K562 (cell line): ENCODE measurements at regions not wholly inside any gene's neighbourhood (a gene's known extent, or its start where the extent isn't known, plus 50 kb on each side); places are given as distances from the start of the nearest gene placed in this dataset.

ENCODE experiments used
- ATAC-seq: fragments of 200-7000 bp; cut with Tn5 transposase; 3 replicates; pipeline ENCODE4 v1.9.1; 2020; ENCODE audit warnings: moderate library complexity
- BruUV-seq: library from RNA; stranded (reverse); fragments of 400-500 nt; replicated peaks from 2 replicates; lab custom pipeline; 2021; lab: Mats Ljungman, UMichigan
- CTCF ChIA-PET: fragments of 300-600 bp; formaldehyde crosslinking; extraction: SDS; loops from one replicate; lab custom pipeline; 2021; ENCODE audit warnings: low intra/inter-chr PET ratio; lab: Yijun Ruan, JAX
- POLR2A ChIA-PET: fragments of 300-600, 350-650 bp; sonication (Branson Sonifier 250); formaldehyde crosslinking; extraction: SDS; loops from one replicate; lab custom pipeline; 2021; ENCODE audit warnings: antibody characterized with exemption, inconsistent platforms; lab: Yijun Ruan, JAX
- DNase-seq, 4 experiments: peaks; one replicate each; pipeline versions ENCODE4 v3.0.0 to v3.0.0-alpha.2; 2011 to 2018; ENCODE audit warnings: low spot score in 3 of 4, mixed read lengths in 3 of 4; ENCODE audit errors: extremely low read depth in 1 of 4
- FAIRE-seq: peaks from 2 replicates; lab custom pipeline; 2011; peaks lifted over from hg19 to GRCh38; lab: Jason Lieb, UNC
- H2AFZ ChIP-seq: 2 replicates; pipeline ENCODE4 v1.6.0; 2011; ENCODE audit warnings: low read depth, low read length, control low read depth, inconsistent platforms
- H3K27ac ChIP-seq: fragments of 200-600 bp; 3 replicates; pipeline ENCODE4 v1.8.0; 2011; ENCODE audit warnings: low read depth, mild to moderate bottlenecking, control low read depth, inconsistent platforms, low read length, moderate library complexity, mixed read lengths; ENCODE audit errors: extremely low read depth
- H3K27me3 ChIP-seq, 2 experiments: fragments of 300-600 bp in 1 of 2; 2 replicates in 1 of 2; 3 replicates in 1 of 2; pipeline versions ENCODE4 v1.6.0 to v1.8.0; 2011; ENCODE audit warnings: inconsistent platforms in 2 of 2, low read length in 2 of 2, mild to moderate bottlenecking in 1 of 2, mixed read lengths in 1 of 2, moderate library complexity in 1 of 2; ENCODE audit not compliant: control insufficient read depth in 2 of 2, insufficient read depth in 2 of 2
- H3K36me3 ChIP-seq: fragments of 300-600 bp; 3 replicates; pipeline ENCODE4 v1.8.0; 2011; ENCODE audit warnings: mild to moderate bottlenecking, low read length, inconsistent platforms; ENCODE audit not compliant: control insufficient read depth, insufficient read depth
- H3K4me1 ChIP-seq, 2 experiments: fragments of 200-600 bp in 1 of 2; replicated peaks in 1 of 2; 2 replicates in 1 of 2; 3 replicates in 1 of 2; pipeline versions ENCODE4 v1.5.1 to v1.8.0; 2011; ENCODE audit warnings: inconsistent platforms in 2 of 2, low read length in 2 of 2, mild to moderate bottlenecking in 1 of 2, mixed read lengths in 1 of 2, moderate library complexity in 1 of 2; ENCODE audit not compliant: control insufficient read depth in 2 of 2, insufficient read depth in 2 of 2
- H3K4me2 ChIP-seq: 2 replicates; pipeline ENCODE4 v1.6.1; 2011; ENCODE audit warnings: low read length, control low read depth, inconsistent platforms, mixed read lengths; ENCODE audit not compliant: insufficient read depth
- H3K4me3 ChIP-seq: fragments of 200-600 bp; sonication (generic), shearing (Covaris generic); 2 replicates; pipeline ENCODE4 v1.5.1; 2016; ENCODE audit warnings: control low read depth, inconsistent platforms
- H3K79me2 ChIP-seq: fragments of 200-600 bp; 3 replicates; pipeline ENCODE4 v1.8.0; 2011; ENCODE audit warnings: low read length, inconsistent platforms; ENCODE audit not compliant: control insufficient read depth, insufficient read depth
- H3K9ac ChIP-seq, 2 experiments: 2 replicates each; pipeline versions ENCODE4 v1.6.0 to v1.6.1; 2011; ENCODE audit warnings: low read depth in 2 of 2, low read length in 2 of 2, control low read depth in 1 of 2, inconsistent platforms in 1 of 2, mild to moderate bottlenecking in 1 of 2, mixed read lengths in 1 of 2; ENCODE audit not compliant: insufficient read depth in 1 of 2
- H3K9me1 ChIP-seq: one replicate; pipeline ENCODE4 v1.6.0; 2011; ENCODE audit warnings: inconsistent platforms, mild to moderate bottlenecking, low read length, moderate library complexity; ENCODE audit not compliant: control insufficient read depth, insufficient read depth
- H3K9me3 ChIP-seq: replicated peaks from 2 replicates; pipeline ENCODE4 v1.5.1; 2011; ENCODE audit warnings: low read depth, low read length, inconsistent platforms; ENCODE audit not compliant: control insufficient read depth, insufficient read depth
- H4K20me1 ChIP-seq: replicated peaks from 2 replicates; pipeline ENCODE4 v1.6.1; 2011; ENCODE audit warnings: low read length, inconsistent platforms, mixed read lengths; ENCODE audit not compliant: control insufficient read depth, insufficient read depth
- ATF4 ChIP-seq: fragments of 450-650 bp; formaldehyde crosslinking; IDR thresholded peaks from 2 replicates; pipeline ENCODE4 v1.4.0; 2022; ENCODE audit warnings: mild to moderate bottlenecking, moderate library complexity
- ATF6 ChIP-seq: sonication (generic); formaldehyde crosslinking; IDR thresholded peaks from 2 replicates; pipeline ENCODE4 v1.4.0; 2020; ENCODE audit warnings: mild to moderate bottlenecking, missing genetic modification reagents
- ETV5 ChIP-seq: sonication (generic); formaldehyde crosslinking; IDR thresholded peaks from 2 replicates; pipeline ENCODE4 v1.4.0; 2020; ENCODE audit warnings: low read depth, mild to moderate bottlenecking, missing genetic modification reagents
- SIN3B ChIP-seq: fragments of 450-650 bp; IDR thresholded peaks from 2 replicates; pipeline ENCODE4 v1.6.1; 2017; ENCODE audit warnings: low read depth, mild to moderate bottlenecking, moderate library complexity
- ZBTB40 ChIP-seq, 2 experiments: fragments of 450-650 bp in 1 of 2; sonication (generic) in 1 of 2; formaldehyde crosslinking in 1 of 2; IDR thresholded peaks; 2 replicates each; pipeline versions ENCODE4 v1.7.1 to v1.9.0; 2016 to 2022; ENCODE audit warnings: inconsistent platforms in 1 of 2, mild to moderate bottlenecking in 1 of 2, missing genetic modification reagents in 1 of 2
- ZNF282 ChIP-seq: sonication (generic); formaldehyde crosslinking; IDR thresholded peaks from 2 replicates; pipeline ENCODE4 v1.8.1; 2023; ENCODE audit warnings: missing genetic modification reagents
- ZNF77 ChIP-seq: fragments of 250-450 bp; sonication (Bioruptor Pico); IDR thresholded peaks from 2 replicates; pipeline ENCODE4 v1.5.0; 2020
- ZSCAN32 ChIP-seq: fragments of 450-650 bp; formaldehyde crosslinking; IDR thresholded peaks from 2 replicates; pipeline ENCODE4 v1.4.0; 2020; ENCODE audit warnings: mild to moderate bottlenecking, moderate library complexity
- WGBS: fragments of 100-300 bp; shearing (Covaris generic); methylation state at CpG from one replicate; pipeline ENCODE4 v1.1.6; 2016; ENCODE audit warnings: low coverage, mixed read lengths; ENCODE audit not compliant: insufficient coverage; ENCODE audit errors: missing lambda C conversion rate; 5-methylcytosine and 5-hydroxymethylcytosine counted together
- in situ Hi-C: fragments of 300-500 bp; cut with MboI; formaldehyde crosslinking; loops from 4 replicates; pipeline ENCODE4 v1.15.0; 2018; ENCODE audit warnings: inconsistent platforms, mixed read lengths
- intact Hi-C: fragments of 100-400 bp; cut with micrococcal nuclease; formaldehyde crosslinking; loops from 2 replicates; pipeline ENCODE4 v1.14.2; 2022

GRCh38 chr2:224101820-224102630 is 62.9 kb upstream of the SERPINE2 start:
- H3K4me2 ChIP-seq = no peak overlapping the region
- H3K4me3 ChIP-seq = no peak overlapping the region
- POLR2A ChIA-PET = no interaction called here
- H3K27ac ChIP-seq = no peak overlapping the region
- BruUV-seq = no TSS peak
- no peak for ATAC-seq
- no peaks in the 10 kb centered on the region for H4K20me1 ChIP-seq
- WGBS = 0% methylated on average over 4 of the region's 4 CpGs
- in situ Hi-C loops (no loop called here), intact Hi-C loops (no loop called here)
- no peaks in the 10 kb centered on the region for H3K36me3 ChIP-seq
- no peaks in the 10 kb centered on the region for H3K79me2 ChIP-seq
- no peak overlapping the region for H2AFZ ChIP-seq
- no peaks in the 10 kb centered on the region for H3K4me1 ChIP-seq
- no peak for FAIRE-seq
- CTCF ChIA-PET = no interaction called here
- no peak overlapping the region for H3K9ac ChIP-seq
- no peak for DNase-seq
- no peaks in the 10 kb centered on the region for H3K9me3 ChIP-seq
- no peaks in the 10 kb centered on the region for H3K9me1 ChIP-seq
- no peaks in the 10 kb centered on the region for H3K27me3 ChIP-seq
- TF ChIP-seq ETV5 (CRISPR knock-in tag) (no peak), ZSCAN32 (CRISPR knock-in tag) (peak; percentile 60; the same call in 1 of the 2 replicates), ATF6 (CRISPR knock-in tag) (no peak), SIN3B (no peak), ATF4 (peak; percentile 62; the same call in 1 of the 2 replicates), ZNF282 (CRISPR knock-in tag) (no peak), ZBTB40 (IDR thresholded peaks at IDR 0.05) (no peak), ZBTB40 (CRISPR knock-in tag; IDR thresholded peaks at IDR 0.05) (no peak), ZNF77 (CRISPR knock-in tag) (no peak)
